ENCODE measurements at regions not wholly inside any gene's neighbourhood (a gene's known extent, or its start where the extent isn't known, plus 50 kb on each side); places are given as distances from the start of the nearest gene placed in this dataset.

DNA sequence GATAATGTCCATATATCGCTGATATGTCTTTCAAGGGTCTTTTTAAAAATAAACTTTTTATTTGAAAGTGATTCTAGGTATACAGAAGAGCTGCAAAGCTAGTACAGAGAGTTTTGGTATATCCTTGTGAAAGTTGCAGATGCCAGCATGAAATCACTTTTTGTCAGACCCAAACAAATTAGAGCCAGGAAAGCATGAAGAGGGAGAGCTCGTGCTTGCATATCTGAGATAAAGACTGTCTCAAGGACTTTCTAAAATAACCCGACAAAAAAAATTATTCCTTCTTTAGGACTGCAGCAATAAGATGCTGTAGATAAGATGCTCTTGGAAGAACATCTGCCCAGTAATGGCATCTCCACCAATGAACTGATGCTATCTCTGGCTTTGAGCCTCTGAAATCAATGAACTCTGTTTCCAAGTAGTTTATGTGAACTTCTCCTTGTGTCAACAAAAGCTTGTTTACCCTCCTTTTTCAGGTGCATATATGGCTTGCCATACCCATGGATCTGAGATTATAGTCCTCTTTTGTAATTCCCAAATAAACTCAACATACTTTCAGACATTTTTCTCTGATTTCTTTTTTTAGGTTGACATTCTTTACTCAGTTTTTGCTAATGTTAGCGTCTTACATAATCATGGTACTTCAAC lies 774.6 kb upstream of the FAM98A start:
- Histone ChIP-seq H4K20me1 (replicated peaks in 1 of 2; ENCODE audit: control insufficient read depth in 1 of 2, insufficient read depth in 2 of 2, low read length in 2 of 2) (no peaks in the 10 kb centered on the region), H2BK5ac (ENCODE audit: low read depth, low read length) (no peak overlapping the region), H3K9ac (replicated peaks in 1 of 4; ENCODE audit: extremely low read depth in 1 of 4, low read depth in 3 of 4, low read length in 3 of 4) (no peak overlapping the region), H3K27me3 (replicated peaks in 1 of 4; ENCODE audit: control insufficient read depth in 3 of 4, extremely low read depth in 1 of 4, insufficient read depth in 3 of 4, low read length in 3 of 4) (no peaks in the 10 kb centered on the region), H3K79me1 (ENCODE audit: low read depth, low read length) (no peaks in the 10 kb centered on the region), H3K27ac (ENCODE audit: low read depth, low read length) (no peak overlapping the region), H3K4me2 (ENCODE audit: insufficient read depth in 1 of 2, low read depth in 2 of 2, low read length in 2 of 2) (no peak overlapping the region; a peak in 1 of 4 replicates), H3K14ac (ENCODE audit: insufficient read length) (no peak overlapping the region), H4K91ac (replicated peaks; ENCODE audit: insufficient read length, low read length) (no peak overlapping the region), H3K23me2 (ENCODE audit: low read depth, low read length) (no peaks in the 10 kb centered on the region), H2BK20ac (ENCODE audit: low read length) (no peak overlapping the region), H2BK120ac (replicated peaks; ENCODE audit: low read depth, low read length) (no peak overlapping the region), H3K56ac (replicated peaks; ENCODE audit: insufficient read length, low read depth, low read length) (no peak overlapping the region), H3K4ac (replicated peaks; ENCODE audit: insufficient read length, low read depth, low read length) (no peak overlapping the region), H3K36me3 (ENCODE audit: control insufficient read depth in 2 of 4, insufficient read depth in 4 of 4, low read length in 3 of 4) (no peaks in the 10 kb centered on the region), H3K79me2 (ENCODE audit: control insufficient read depth in 1 of 2, insufficient read depth in 2 of 2, low read length in 2 of 2) (no peaks in the 10 kb centered on the region), H3K4me1 (replicated peaks in 1 of 4; ENCODE audit: control insufficient read depth in 3 of 4, insufficient read depth in 4 of 4, low read length in 3 of 4) (peaks cover 0 to 3% (median 0%) of the 10 kb centered on the region in 4 experiments; a peak in 1 of 7 replicates), H2AK5ac (ENCODE audit: low read depth, low read length) (no peak overlapping the region), H3K18ac (ENCODE audit: extremely low read depth, low read length) (no peak overlapping the region), H2AFZ (ENCODE audit: low read length) (no peak overlapping the region), H2BK12ac (ENCODE audit: low read depth, low read length) (no peak overlapping the region), H2BK15ac (ENCODE audit: low read length) (no peak overlapping the region), H3K23ac (ENCODE audit: insufficient read length) (no peak overlapping the region), H4K5ac (ENCODE audit: insufficient read length, low read depth, low read length) (no peak overlapping the region), H4K8ac (ENCODE audit: extremely low read depth, insufficient read depth, low read length) (no peak overlapping the region), H3K4me3 (ENCODE audit: extremely low read depth in 1 of 4, insufficient read depth in 2 of 4, low read depth in 3 of 4, low read length in 4 of 4) (no peak overlapping the region), H3K9me3 (ENCODE audit: insufficient read depth in 2 of 2, low read depth in 1 of 2, low read length in 1 of 2) (no peaks in the 10 kb centered on the region)
- DNase-seq (ENCODE audit: low read depth in 1 of 2, low spot score in 2 of 2): no peak
- WGBS, 2 experiments (ENCODE audit: extremely low coverage in 1 of 2, insufficient coverage in 1 of 2, insufficient read length in 1 of 2, insufficient replicate concordance in 2 of 2, low coverage in 1 of 2, low lambda C conversion rate in 2 of 2, missing lambda C conversion rate in 1 of 2): 88% methylated on average over 4 of the region's 4 CpGs; no CpG with 5 or more reads in 1 of the 2 experiments
- no peak for FAIRE-seq
- POLR2A ChIA-PET (ENCODE audit: partially characterized antibody): no interaction called here
- CTCF ChIA-PET (ENCODE audit: partially characterized antibody): interaction anchor here (1.0 kb wide), 1 partner anchor 13 kb away, joined by 3 read pairs; no protein-coding TSS in a partner anchor
- no peak for TF ChIP-seq JUN (IDR thresholded peaks at IDR 0.05; ENCODE audit: low read depth, low read length)
- TF ChIP-seq POLR2AphosphoS5 (IDR thresholded peaks at IDR 0.05; ENCODE audit: low read depth, low read length): no peak
- TF ChIP-seq HDAC6 (IDR thresholded peaks at IDR 0.05; ENCODE audit: low read depth, low read length): no peak

Data from H1 (cell line).